ENCODE measurements at regions not wholly inside any gene's neighbourhood (a gene's known extent, or its start where the extent isn't known, plus 50 kb on each side); places are given as distances from the start of the nearest gene placed in this dataset.

DNA sequence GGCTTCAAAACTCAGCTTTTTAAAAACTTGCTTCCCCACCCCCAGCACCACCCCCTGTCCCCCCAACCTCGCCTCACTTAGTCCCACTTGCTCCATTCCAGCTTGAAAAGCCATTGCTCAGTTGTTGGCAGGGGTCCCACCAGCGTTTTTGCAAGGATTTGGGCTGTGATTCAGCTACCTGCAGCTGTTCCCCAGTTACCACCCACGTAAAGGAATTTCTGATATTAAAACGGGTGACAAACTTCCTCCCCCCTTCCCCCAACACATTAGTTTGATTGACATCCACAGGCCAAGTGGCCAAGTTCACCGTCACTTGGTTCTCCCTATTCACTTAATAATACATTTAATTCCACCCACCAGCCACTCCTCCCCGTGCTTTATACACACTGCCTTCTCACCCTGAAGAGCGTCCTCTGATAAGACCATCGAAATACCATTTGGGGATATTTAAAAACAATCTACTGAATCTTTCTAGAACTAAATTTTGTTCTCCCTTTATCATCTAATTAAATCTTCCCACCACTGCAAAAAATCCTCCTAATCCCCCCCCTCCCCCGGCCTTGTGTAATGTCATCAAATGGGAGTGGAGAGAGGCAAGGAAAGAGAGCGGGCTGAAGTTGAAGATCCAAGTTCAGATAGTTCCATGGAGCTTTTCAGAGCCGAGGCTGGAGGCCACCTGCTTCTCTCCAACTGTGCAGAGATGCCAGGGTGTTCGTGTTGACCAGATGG is 55.1 kb downstream of the SOX9 start:
- no peaks in the 10 kb centered on the region for H3K36me3 Mint-ChIP-seq (ENCODE audit: low read depth)
- H3K4me3 Mint-ChIP-seq, result no peak overlapping the region
- DNase-seq, result no peak
- CTCF ChIA-PET, result no interaction called here
- no peaks in the 10 kb centered on the region for H3K27me3 Mint-ChIP-seq (ENCODE audit: low read depth)
- H3K4me1 Mint-ChIP-seq (ENCODE audit: low read depth), result no peaks in the 10 kb centered on the region
- H3K9me3 Mint-ChIP-seq, result no peaks in the 10 kb centered on the region
- H3K27ac Mint-ChIP-seq, result no peak overlapping the region
- intact Hi-C loops (cut with micrococcal nuclease), result no loop called here

DNA sequence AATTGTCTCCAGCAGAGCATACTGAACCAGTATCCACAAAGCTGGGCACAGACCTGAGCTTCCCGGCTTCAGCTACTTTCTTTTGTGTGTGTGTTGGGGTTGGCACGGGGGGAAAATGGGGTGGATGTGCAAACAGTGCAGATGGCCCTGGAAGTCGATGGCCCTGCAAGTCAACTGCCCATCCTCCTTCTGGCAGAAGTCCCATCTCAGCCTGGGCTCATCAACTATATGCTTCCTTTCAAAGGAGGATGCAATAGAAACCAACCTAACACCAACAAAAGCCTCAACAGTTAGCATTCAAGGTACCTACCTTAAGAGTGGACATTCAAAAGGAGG is 55.7 kb downstream of the SOX9 start:
- Mint-ChIP-seq H3K27me3 (ENCODE audit: low read depth) (no peaks in the 10 kb centered on the region), H3K9me3 (peaks cover 4% of the 10 kb centered on the region), H3K4me1 (ENCODE audit: low read depth) (no peaks in the 10 kb centered on the region), H3K36me3 (ENCODE audit: low read depth) (no peaks in the 10 kb centered on the region), H3K4me3 (no peak overlapping the region), H3K27ac (no peak overlapping the region)
- intact Hi-C loops (cut with micrococcal nuclease), result no loop called here
- CTCF ChIA-PET, result no interaction called here
- no peak for DNase-seq

DNA sequence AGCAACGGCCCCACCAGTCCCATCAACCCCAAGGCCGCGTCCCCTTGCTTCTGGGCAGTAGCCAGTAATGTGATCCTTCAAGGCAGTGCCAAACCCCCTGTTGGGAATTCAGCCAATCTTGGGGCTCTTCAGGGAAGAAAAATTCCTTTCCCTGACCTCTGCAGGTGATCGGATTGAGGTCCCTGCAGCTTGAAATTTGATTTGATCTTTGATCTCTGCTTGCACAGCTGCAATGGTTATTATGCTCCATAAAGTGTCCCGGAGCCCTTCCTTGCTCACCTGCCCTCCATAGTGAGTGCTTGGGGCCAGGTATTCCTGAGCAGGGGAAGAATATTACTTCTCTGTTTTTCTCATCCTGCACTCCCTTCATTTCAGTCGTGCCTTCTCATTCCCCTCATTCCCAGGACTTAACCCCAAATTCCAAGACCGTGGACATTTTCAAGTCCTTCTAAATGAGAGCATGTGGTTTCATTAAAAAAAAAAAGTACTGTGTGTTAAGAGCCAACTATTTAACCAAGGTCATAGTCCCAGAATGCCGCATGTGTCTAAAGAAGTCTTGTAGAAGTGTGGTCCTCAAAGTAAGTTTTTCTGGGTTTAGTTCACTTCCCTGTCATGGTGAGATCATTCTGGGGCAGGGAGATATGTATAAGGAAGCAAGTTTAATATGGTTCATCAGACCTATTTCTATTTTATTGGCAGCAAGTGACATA is 56.3 kb downstream of the SOX9 start:
- no peak overlapping the region for H3K4me3 Mint-ChIP-seq
- intact Hi-C loops (cut with micrococcal nuclease), result no loop called here
- no peak for DNase-seq
- H3K36me3 Mint-ChIP-seq (ENCODE audit: low read depth), result no peaks in the 10 kb centered on the region
- H3K4me1 Mint-ChIP-seq (ENCODE audit: low read depth), result no peaks in the 10 kb centered on the region
- H3K27me3 Mint-ChIP-seq (ENCODE audit: low read depth), result no peaks in the 10 kb centered on the region
- peaks cover 4% of the 10 kb centered on the region for H3K9me3 Mint-ChIP-seq
- no peak overlapping the region for H3K27ac Mint-ChIP-seq
- CTCF ChIA-PET, result no interaction called here

DNA sequence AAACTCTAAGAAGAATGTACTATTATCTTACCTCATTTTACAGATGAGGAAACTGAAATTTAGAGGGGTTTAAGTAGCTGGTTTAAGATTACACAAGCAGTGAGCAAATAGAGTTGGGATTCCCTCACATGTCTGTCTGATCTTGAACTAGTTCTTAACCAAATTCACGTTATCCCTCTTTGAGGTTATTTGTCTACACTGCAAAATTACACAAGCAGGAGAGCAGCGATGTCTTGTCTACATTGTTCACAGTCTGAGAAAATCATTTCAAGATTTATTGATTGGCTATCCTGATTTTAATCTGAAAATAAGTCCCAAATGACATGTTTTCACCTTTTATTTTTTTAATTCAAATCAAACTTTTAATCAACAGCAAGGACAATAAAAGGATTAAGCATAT is 56.9 kb downstream of the SOX9 start:
- Mint-ChIP-seq H3K27me3 (ENCODE audit: low read depth) (no peaks in the 10 kb centered on the region), H3K4me1 (ENCODE audit: low read depth) (no peaks in the 10 kb centered on the region), H3K36me3 (ENCODE audit: low read depth) (no peaks in the 10 kb centered on the region), H3K27ac (no peak overlapping the region), H3K4me3 (no peak overlapping the region), H3K9me3 (peaks cover 4% of the 10 kb centered on the region)
- intact Hi-C loops (cut with micrococcal nuclease), result no loop called here
- DNase-seq, result no peak
- CTCF ChIA-PET, result no interaction called here

DNA sequence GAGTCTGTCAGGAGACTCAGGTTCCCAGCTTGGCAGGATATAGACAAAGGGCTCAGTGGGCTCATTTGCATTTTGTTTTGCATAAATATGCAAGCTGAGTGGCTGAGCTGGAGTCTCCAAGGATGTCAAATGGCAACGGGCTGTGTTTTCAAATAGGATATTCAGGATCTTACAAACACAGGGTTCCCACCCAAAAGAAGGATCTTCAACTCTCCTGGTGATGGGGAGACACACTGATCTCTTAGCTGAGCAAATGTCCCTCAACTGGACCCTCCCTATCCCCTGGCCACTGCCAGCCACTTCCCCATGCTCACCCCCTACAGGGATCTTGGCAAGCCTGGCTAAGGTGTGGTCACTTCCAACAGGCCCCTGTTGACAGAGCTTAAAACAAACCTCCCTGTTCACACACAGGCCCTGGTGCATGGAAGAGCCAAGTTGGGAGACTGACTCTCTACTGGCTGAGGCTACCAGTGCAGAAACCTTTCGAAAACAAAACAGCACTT is 61.6 kb downstream of the SOX9 start:
- Mint-ChIP-seq H3K4me1 (ENCODE audit: low read depth) (no peaks in the 10 kb centered on the region), H3K4me3 (no peak overlapping the region), H3K27ac (no peak overlapping the region), H3K36me3 (ENCODE audit: low read depth) (no peaks in the 10 kb centered on the region), H3K27me3 (ENCODE audit: low read depth) (peaks cover 3% of the 10 kb centered on the region), H3K9me3 (peaks cover 4% of the 10 kb centered on the region)
- CTCF ChIA-PET, result interaction anchor here (0.5 kb wide), 1 partner anchor 86 kb away, joined by 3 read pairs; no protein-coding TSS in a partner anchor
- DNase-seq, result no peak
- intact Hi-C loops (cut with micrococcal nuclease), result no loop called here

DNA sequence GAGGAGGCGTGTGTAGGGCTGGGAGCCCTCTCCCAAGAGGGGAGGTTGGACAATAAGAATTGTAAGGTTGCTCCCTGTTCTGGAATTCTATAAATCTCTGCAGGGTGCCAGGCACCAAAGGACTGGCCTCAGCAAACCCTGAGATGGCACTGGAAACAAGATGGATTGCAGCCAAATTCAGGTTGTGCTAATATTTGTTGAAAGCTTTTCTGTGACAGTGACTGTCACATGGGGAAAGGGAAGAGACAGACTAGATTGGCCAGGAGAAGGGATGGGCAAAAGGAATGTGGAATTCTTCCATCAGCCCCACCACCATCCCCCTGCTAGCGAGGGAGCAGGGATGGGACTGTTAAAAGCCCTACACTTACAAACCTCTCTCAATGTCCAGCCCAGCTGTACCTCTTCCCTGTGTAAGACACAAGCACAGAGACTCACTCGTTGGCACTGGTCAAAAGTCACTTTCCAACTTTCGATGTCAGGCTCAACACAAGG is 62.4 kb downstream of the SOX9 start:
- DNase-seq, result no peak
- H3K4me3 Mint-ChIP-seq, result no peak overlapping the region
- peaks cover 3% of the 10 kb centered on the region for H3K27me3 Mint-ChIP-seq (ENCODE audit: low read depth)
- intact Hi-C loops (cut with micrococcal nuclease), result no loop called here
- CTCF ChIA-PET, result interaction anchor here (0.5 kb wide), 1 partner anchor 87 kb away, joined by 3 read pairs; no protein-coding TSS in a partner anchor
- H3K27ac Mint-ChIP-seq, result no peak overlapping the region
- H3K36me3 Mint-ChIP-seq (ENCODE audit: low read depth), result no peaks in the 10 kb centered on the region
- no peaks in the 10 kb centered on the region for H3K4me1 Mint-ChIP-seq (ENCODE audit: low read depth)
- peaks cover 4% of the 10 kb centered on the region for H3K9me3 Mint-ChIP-seq

DNA sequence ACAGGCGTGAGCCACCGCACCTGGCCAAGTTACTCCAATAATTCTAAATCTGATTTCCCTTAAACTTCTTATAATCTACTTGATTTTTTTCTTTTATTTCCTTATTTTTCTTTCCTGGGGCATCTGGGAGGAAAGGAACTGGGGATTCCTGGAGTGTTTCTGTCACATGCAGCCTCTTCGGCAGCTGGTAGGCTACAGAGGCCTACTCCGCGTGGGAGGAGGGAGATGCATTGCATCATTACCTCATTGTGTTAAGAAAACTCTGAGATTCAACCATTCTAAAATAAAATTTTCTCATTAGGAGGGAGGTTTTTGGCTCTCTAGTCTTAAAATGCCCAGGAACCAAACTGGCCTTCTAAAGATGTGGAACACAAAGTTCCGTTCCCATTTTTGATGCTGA is 64.0 kb downstream of the SOX9 start:
- H3K27ac Mint-ChIP-seq, result no peak overlapping the region
- H3K4me3 Mint-ChIP-seq, result no peak overlapping the region
- peaks cover 4% of the 10 kb centered on the region for H3K9me3 Mint-ChIP-seq
- H3K27me3 Mint-ChIP-seq (ENCODE audit: low read depth), result peaks cover 3% of the 10 kb centered on the region
- CTCF ChIA-PET, result no interaction called here
- intact Hi-C loops (cut with micrococcal nuclease), result no loop called here
- H3K36me3 Mint-ChIP-seq (ENCODE audit: low read depth), result no peaks in the 10 kb centered on the region
- H3K4me1 Mint-ChIP-seq (ENCODE audit: low read depth), result no peaks in the 10 kb centered on the region
- no peak for DNase-seq

DNA sequence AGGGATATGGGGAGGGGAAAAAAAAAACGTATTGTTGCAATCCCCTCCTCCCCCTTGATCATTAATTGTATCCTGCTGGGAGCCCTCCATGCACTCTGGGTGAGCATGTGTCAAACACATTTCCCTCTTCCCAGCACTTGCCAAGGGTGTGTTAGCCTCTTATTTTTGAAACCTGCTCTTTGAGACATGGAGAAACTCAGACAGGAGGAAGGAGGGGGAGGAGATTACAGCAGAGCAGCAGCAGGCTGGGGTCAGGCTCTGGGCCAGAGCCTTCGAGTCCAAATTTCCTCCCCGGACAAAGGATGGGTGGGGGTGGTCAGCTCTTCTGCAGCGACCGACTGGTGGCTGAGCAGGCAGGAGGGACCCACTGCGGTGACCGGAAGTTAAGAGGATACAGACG is 64.7 kb downstream of the SOX9 start:
- Mint-ChIP-seq H3K27ac (no peak overlapping the region), H3K36me3 (ENCODE audit: low read depth) (no peaks in the 10 kb centered on the region), H3K27me3 (ENCODE audit: low read depth) (peaks cover 3% of the 10 kb centered on the region), H3K4me3 (no peak overlapping the region), H3K4me1 (ENCODE audit: low read depth) (no peaks in the 10 kb centered on the region), H3K9me3 (peaks cover 4% of the 10 kb centered on the region)
- intact Hi-C loops (cut with micrococcal nuclease), result no loop called here
- CTCF ChIA-PET, result no interaction called here
- no peak for DNase-seq

DNA sequence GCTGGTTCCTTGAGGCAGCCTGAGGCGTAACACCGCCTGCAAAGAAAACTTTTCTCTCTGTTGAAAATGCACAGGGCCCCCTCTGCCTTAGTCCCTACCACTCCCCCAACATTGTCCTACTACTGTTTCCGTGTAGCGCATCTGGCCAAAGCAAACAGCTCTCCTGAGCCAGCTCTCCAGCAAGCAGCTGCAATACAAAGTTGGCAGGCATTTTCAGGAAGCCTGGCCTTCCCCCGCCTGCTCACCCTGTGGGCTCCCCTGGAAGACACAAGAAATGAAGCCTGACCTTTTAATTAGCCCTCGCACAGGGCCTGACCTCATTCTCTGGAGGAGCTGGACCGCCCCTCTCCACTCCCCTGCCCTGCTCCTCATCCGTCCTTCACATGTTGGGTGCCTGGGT is 66.7 kb downstream of the SOX9 start:
- Mint-ChIP-seq H3K36me3 (ENCODE audit: low read depth) (no peaks in the 10 kb centered on the region), H3K27me3 (ENCODE audit: low read depth) (peaks cover 3% of the 10 kb centered on the region), H3K27ac (no peak overlapping the region), H3K4me1 (ENCODE audit: low read depth) (no peaks in the 10 kb centered on the region), H3K4me3 (no peak overlapping the region), H3K9me3 (no peaks in the 10 kb centered on the region)
- CTCF ChIA-PET, result no interaction called here
- no peak for DNase-seq
- intact Hi-C loops (cut with micrococcal nuclease), result no loop called here

DNA sequence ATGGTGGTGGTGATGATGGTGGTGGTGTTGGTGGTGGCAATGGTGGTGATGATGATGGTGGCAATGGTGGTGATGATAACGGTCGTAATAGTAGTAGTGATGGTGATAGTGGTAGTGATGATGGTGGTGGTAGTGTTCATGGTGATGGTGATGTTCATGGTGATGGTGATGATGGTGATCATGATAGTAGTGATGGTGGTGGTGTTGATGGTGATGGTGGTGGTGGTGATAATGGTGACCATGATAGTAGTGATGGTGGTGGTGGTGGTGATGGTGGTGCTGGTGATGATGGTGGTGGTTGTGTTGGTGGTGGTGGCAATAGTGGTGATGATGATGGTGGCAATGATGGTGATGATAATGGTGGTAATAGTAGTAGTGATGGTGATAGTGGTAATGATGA is 68.0 kb downstream of the SOX9 start:
- intact Hi-C loops (cut with micrococcal nuclease), result no loop called here
- no peak for DNase-seq
- CTCF ChIA-PET, result no interaction called here
- H3K4me3 Mint-ChIP-seq, result no peak overlapping the region
- H3K27me3 Mint-ChIP-seq (ENCODE audit: low read depth), result peaks cover 3% of the 10 kb centered on the region
- no peaks in the 10 kb centered on the region for H3K36me3 Mint-ChIP-seq (ENCODE audit: low read depth)
- no peak overlapping the region for H3K27ac Mint-ChIP-seq
- no peaks in the 10 kb centered on the region for H3K4me1 Mint-ChIP-seq (ENCODE audit: low read depth)
- H3K9me3 Mint-ChIP-seq, result peaks cover 2% of the 10 kb centered on the region

DNA sequence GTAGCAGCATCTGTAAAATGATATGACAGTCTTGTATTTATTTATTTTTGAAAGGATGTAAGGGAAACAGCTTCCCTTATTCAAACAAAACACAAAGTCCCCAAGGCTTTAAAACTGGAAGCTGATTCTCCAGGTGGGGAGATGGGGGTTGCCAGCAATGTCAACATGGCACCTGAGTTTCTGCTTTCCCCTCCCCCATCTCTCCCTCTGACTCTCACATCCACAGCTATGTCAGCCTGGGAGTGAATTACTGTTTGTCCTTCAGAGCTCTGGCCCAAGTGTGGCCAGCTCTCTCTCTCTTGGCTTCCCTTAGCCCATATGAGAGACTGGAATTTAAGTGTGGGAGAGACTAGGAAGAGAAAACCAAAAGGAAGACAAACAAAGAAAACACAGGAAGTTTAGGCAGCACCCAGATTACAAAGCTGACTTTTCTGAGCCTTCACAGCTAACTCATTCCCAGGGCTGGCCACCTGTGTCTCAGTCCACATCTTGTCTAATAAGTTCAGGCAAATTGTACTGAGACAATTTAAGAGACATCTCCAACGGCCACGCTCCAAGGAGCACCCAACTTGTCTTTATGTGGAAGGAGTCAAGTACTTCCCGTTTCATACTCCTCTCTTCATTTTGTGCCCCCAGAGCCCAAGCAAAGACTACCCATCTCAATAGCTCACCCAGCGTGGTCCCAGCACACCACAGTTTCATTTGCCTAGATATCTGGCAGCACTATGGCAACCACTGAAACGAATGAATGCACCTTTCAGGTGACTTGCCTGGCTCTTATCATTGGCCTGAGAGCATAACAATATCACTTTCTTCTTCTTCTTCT is 69.2 kb downstream of the SOX9 start:
- intact Hi-C loops (cut with micrococcal nuclease), result no loop called here
- DNase-seq, result no peak
- H3K27ac Mint-ChIP-seq, result no peak overlapping the region
- H3K4me3 Mint-ChIP-seq, result no peak overlapping the region
- H3K36me3 Mint-ChIP-seq (ENCODE audit: low read depth), result no peaks in the 10 kb centered on the region
- no peaks in the 10 kb centered on the region for H3K4me1 Mint-ChIP-seq (ENCODE audit: low read depth)
- H3K27me3 Mint-ChIP-seq (ENCODE audit: low read depth), result peaks cover 3% of the 10 kb centered on the region
- H3K9me3 Mint-ChIP-seq, result peaks cover 2% of the 10 kb centered on the region
- CTCF ChIA-PET, result no interaction called here

DNA sequence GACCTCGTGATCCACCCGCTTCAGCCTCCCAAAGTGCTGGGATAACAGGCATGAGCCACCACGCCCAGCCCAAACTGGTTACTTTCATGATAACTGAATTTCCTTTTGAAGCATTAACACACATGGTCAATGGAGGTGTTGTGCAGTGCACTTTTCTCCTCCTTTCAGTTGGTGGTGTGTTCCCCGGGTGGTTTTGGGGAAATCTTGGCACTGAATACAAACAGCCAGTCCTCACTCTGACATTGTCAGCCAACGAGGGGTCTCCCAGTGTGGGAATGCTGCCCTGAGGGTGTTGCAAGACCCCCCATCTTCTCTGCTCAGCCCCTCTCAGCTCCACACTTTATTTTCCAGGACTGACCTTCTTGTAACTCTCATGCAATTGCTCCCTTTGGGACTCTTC is 70.5 kb downstream of the SOX9 start:
- H3K36me3 Mint-ChIP-seq (ENCODE audit: low read depth), result no peaks in the 10 kb centered on the region
- DNase-seq, result no peak
- H3K27me3 Mint-ChIP-seq (ENCODE audit: low read depth), result peaks cover 3% of the 10 kb centered on the region
- no peak overlapping the region for H3K27ac Mint-ChIP-seq
- CTCF ChIA-PET, result no interaction called here
- no peaks in the 10 kb centered on the region for H3K4me1 Mint-ChIP-seq (ENCODE audit: low read depth)
- H3K9me3 Mint-ChIP-seq, result peaks cover 2% of the 10 kb centered on the region
- H3K4me3 Mint-ChIP-seq, result no peak overlapping the region
- intact Hi-C loops (cut with micrococcal nuclease), result no loop called here

Data from activated naive CD4-positive, alpha-beta T cell treated with anti-CD3 and anti-CD28 coated beads for 36 hours (primary cell).